NCI-H2171 (cell line): ENCODE measurements at regions not wholly inside any gene's neighbourhood (a gene's known extent, or its start where the extent isn't known, plus 50 kb on each side); places are given as distances from the start of the nearest gene placed in this dataset.

Source experiments
- DNase-seq: peaks from one replicate; lab custom pipeline; 2025; lab: John Stamatoyannopoulos, UW

GRCh38 chr5:108649106-108649505, 98.6 kb upstream of the FER start:
- DNase-seq, result no peak

GRCh38 chr5:108642170-108642906, 105.4 kb upstream of the FER start:
- DNase-seq, result no peak

GRCh38 chr5:108641596-108641995, 106.1 kb upstream of the FER start:
- DNase-seq, result no peak

GRCh38 chr5:108639366-108639765, 108.3 kb upstream of the FER start:
- no peak for DNase-seq

GRCh38 chr5:108638021-108638420, 109.7 kb upstream of the FER start:
- no peak for DNase-seq

GRCh38 chr5:108637134-108637533, 110.6 kb upstream of the FER start:
- DNase-seq, result no peak

GRCh38 chr5:108636135-108636853, 111.4 kb upstream of the FER start:
- DNase-seq, result no peak

- no peak for DNase-seq
Measured at GRCh38 chr5:108634617-108635288, 112.9 kb upstream of the FER start.

- DNase-seq, result no peak
Measured at GRCh38 chr5:108634010-108634616, 113.6 kb upstream of the FER start.

GRCh38 chr5:108629779-108630528, 117.7 kb upstream of the FER start:
- DNase-seq, result no peak

GRCh38 chr5:108625654-108626053, 122.0 kb upstream of the FER start:
- DNase-seq, result no peak

GRCh38 chr5:108623826-108624225, 123.9 kb upstream of the FER start:
- DNase-seq, result no peak

- DNase-seq, result no peak
Measured at GRCh38 chr5:108620516-108620915, 127.2 kb upstream of the FER start.

GRCh38 chr5:108619815-108620214, 127.9 kb upstream of the FER start:
- no peak for DNase-seq

- no peak for DNase-seq
Measured at GRCh38 chr5:108617467-108618435, 129.9 kb upstream of the FER start.

- no peak for DNase-seq
Measured at GRCh38 chr5:108615216-108615615, 132.5 kb upstream of the FER start.

GRCh38 chr5:108607421-108607820, 140.3 kb upstream of the FER start:
- DNase-seq, result no peak

GRCh38 chr5:108606185-108606584, 141.5 kb upstream of the FER start:
- no peak for DNase-seq

GRCh38 chr5:108602830-108603229, 144.9 kb upstream of the FER start:
- no peak for DNase-seq

- no peak for DNase-seq
Measured at GRCh38 chr5:108590799-108591198, 156.9 kb upstream of the FER start.

GRCh38 chr5:108588323-108588722, 159.4 kb upstream of the FER start:
- no peak for DNase-seq
